ENCODE measurements at regions not wholly inside any gene's neighbourhood (a gene's known extent, or its start where the extent isn't known, plus 50 kb on each side); places are given as distances from the start of the nearest gene placed in this dataset.

GRCh38 chr6:143005816-143006215 lies 54.9 kb upstream of the AIG1 start:
- Histone ChIP-seq H3K4me1 (ENCODE audit: control insufficient read depth, insufficient read depth, low read length) (no peaks in the 10 kb centered on the region), H3K4me3 (ENCODE audit: low read depth, low read length) (no peak overlapping the region), H3K9me3 (ENCODE audit: control insufficient read depth, insufficient read depth, low read depth, low read length) (no peaks in the 10 kb centered on the region; the same call in 1 of the 2 replicates), H3K27ac (ENCODE audit: extremely low read depth, low read depth, low read length) (no peak overlapping the region), H3K36me3 (ENCODE audit: control insufficient read depth in 2 of 2, insufficient read depth in 1 of 2, low read length in 2 of 2) (no peaks in the 10 kb centered on the region)
- POLR2A ChIA-PET = no interaction called here
- CTCF ChIA-PET = interaction anchor here (0.6 kb wide), 1 partner anchor 22 kb away, joined by 3 read pairs; no protein-coding TSS in a partner anchor
- TF ChIP-seq ZNF404 (tag by site-specific recombination; IDR thresholded peaks at IDR 0.05) = no peak
- TF ChIP-seq HOXD13 (CRISPR knock-in tag; IDR thresholded peaks at IDR 0.05; ENCODE audit: borderline replicate concordance) = no peak
- no peak for TF ChIP-seq ZNF24 (tag by site-specific recombination; IDR thresholded peaks at IDR 0.05)
- no peak for TF ChIP-seq ZNF521 (tag by site-specific recombination; IDR thresholded peaks at IDR 0.05)
- no peak for TF ChIP-seq OVOL3 (tag by site-specific recombination; IDR thresholded peaks at IDR 0.05)
- TF ChIP-seq ZNF544 (tag by site-specific recombination; IDR thresholded peaks at IDR 0.05) = no peak
- no peak for TF ChIP-seq ZNF792 (tag by site-specific recombination; IDR thresholded peaks at IDR 0.05)
- no peak for TF ChIP-seq ZNF76 (tag by site-specific recombination; IDR thresholded peaks at IDR 0.05; ENCODE audit: borderline replicate concordance, low read depth)
- no peak for TF ChIP-seq SP3 (tag by site-specific recombination; IDR thresholded peaks at IDR 0.05)
- no peak for TF ChIP-seq ZEB2 (tag by site-specific recombination; IDR thresholded peaks at IDR 0.05)
- no peak for TF ChIP-seq ZNF501 (tag by site-specific recombination; IDR thresholded peaks at IDR 0.05)
- no peak for TF ChIP-seq ZNF266 (tag by site-specific recombination; IDR thresholded peaks at IDR 0.05; ENCODE audit: low read depth)
- no peak for TF ChIP-seq ZNF248 (tag by site-specific recombination; IDR thresholded peaks at IDR 0.05)
- TF ChIP-seq ZSCAN30 (tag by site-specific recombination; IDR thresholded peaks at IDR 0.05) = no peak
- no peak for TF ChIP-seq ZNF121 (tag by site-specific recombination; IDR thresholded peaks at IDR 0.05)
- no peak for TF ChIP-seq ZNF621 (tag by site-specific recombination; IDR thresholded peaks at IDR 0.05)

- Histone ChIP-seq H3K36me3 (ENCODE audit: control insufficient read depth in 2 of 2, insufficient read depth in 1 of 2, low read length in 2 of 2) (no peaks in the 10 kb centered on the region), H3K4me3 (ENCODE audit: low read depth, low read length) (no peak overlapping the region), H3K27ac (ENCODE audit: extremely low read depth, low read depth, low read length) (no peak overlapping the region), H3K4me1 (ENCODE audit: control insufficient read depth, insufficient read depth, low read length) (no peaks in the 10 kb centered on the region), H3K9me3 (ENCODE audit: control insufficient read depth, insufficient read depth, low read depth, low read length) (no peaks in the 10 kb centered on the region)
- no peak for TF ChIP-seq ZNF24 (tag by site-specific recombination; IDR thresholded peaks at IDR 0.05)
- TF ChIP-seq ZNF596 (tag by site-specific recombination; IDR thresholded peaks at IDR 0.05) = no peak
- POLR2A ChIA-PET = interaction anchor here (0.6 kb wide), 1 partner anchor 12 kb away, joined by 3 read pairs; no protein-coding TSS in a partner anchor
- CTCF ChIA-PET = no interaction called here
Observed at GRCh38 chr6:143006787-143007186, 53.9 kb upstream of the AIG1 start.

- H3K4me1 ChIP-seq (ENCODE audit: control insufficient read depth, insufficient read depth, low read length) = no peaks in the 10 kb centered on the region
- CTCF ChIA-PET = interaction anchor here (0.7 kb wide), 2 partner anchors 24 to 251 kb away, joined by 3 read pairs; no protein-coding TSS in a partner anchor
Observed at GRCh38 chr6:143007646-143008045, 53.0 kb upstream of the AIG1 start.

More at GRCh38 chr6:143007646-143008045, 53.0 kb upstream of the AIG1 start:
- TF ChIP-seq ZNF624 (tag by site-specific recombination; IDR thresholded peaks at IDR 0.05) (no peak), SETDB1 (IDR thresholded peaks at IDR 0.05; ENCODE audit: insufficient read length, low read length) (no peak), TRIM28 (IDR thresholded peaks at IDR 0.05; ENCODE audit: borderline replicate concordance, low read length) (no peak), YY2 (tag by site-specific recombination; IDR thresholded peaks at IDR 0.05) (no peak), PRDM2 (tag by site-specific recombination; IDR thresholded peaks at IDR 0.05; ENCODE audit: borderline replicate concordance) (no peak), ZNF37A (tag by site-specific recombination; IDR thresholded peaks at IDR 0.05) (no peak), IKZF3 (tag by site-specific recombination; IDR thresholded peaks at IDR 0.05) (no peak), ZBTB6 (tag by site-specific recombination; IDR thresholded peaks at IDR 0.05) (no peak), ZNF785 (tag by site-specific recombination; IDR thresholded peaks at IDR 0.05) (no peak)
- Histone ChIP-seq H3K27ac (ENCODE audit: extremely low read depth, low read depth, low read length) (no peak overlapping the region), H3K4me3 (ENCODE audit: low read depth, low read length) (no peak overlapping the region), H3K9me3 (ENCODE audit: control insufficient read depth, insufficient read depth, low read depth, low read length) (no peaks in the 10 kb centered on the region), H3K36me3 (ENCODE audit: control insufficient read depth in 2 of 2, insufficient read depth in 1 of 2, low read length in 2 of 2) (no peaks in the 10 kb centered on the region)
- POLR2A ChIA-PET = no interaction called here

Measured in HEK293 (cell line).